ENCODE measurements at regions not wholly inside any gene's neighbourhood (a gene's known extent, or its start where the extent isn't known, plus 50 kb on each side); places are given as distances from the start of the nearest gene placed in this dataset.
"Not testable (repeated sequence)": the region's sequence is repeated elsewhere in the genome, so short reads cannot be mapped to it uniquely, and the experiment has no call there.

- no peaks in the 10 kb centered on the region for H3K9me3 ChIP-seq (ENCODE audit: control insufficient read depth in 2 of 3, insufficient read depth in 1 of 3, low read length in 3 of 3)
- TF ChIP-seq, protein P1, sequence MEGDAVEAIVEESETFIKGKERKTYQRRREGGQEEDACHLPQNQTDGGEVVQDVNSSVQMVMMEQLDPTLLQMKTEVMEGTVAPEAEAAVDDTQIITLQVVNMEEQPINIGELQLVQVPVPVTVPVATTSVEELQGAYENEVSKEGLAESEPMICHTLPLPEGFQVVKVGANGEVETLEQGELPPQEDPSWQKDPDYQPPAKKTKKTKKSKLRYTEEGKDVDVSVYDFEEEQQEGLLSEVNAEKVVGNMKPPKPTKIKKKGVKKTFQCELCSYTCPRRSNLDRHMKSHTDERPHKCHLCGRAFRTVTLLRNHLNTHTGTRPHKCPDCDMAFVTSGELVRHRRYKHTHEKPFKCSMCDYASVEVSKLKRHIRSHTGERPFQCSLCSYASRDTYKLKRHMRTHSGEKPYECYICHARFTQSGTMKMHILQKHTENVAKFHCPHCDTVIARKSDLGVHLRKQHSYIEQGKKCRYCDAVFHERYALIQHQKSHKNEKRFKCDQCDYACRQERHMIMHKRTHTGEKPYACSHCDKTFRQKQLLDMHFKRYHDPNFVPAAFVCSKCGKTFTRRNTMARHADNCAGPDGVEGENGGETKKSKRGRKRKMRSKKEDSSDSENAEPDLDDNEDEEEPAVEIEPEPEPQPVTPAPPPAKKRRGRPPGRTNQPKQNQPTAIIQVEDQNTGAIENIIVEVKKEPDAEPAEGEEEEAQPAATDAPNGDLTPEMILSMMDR (IDR thresholded peaks at IDR 0.05; ENCODE audit: borderline replicate concordance, extremely low read depth, insufficient read depth) = no peak
- H3K4me1 ChIP-seq (ENCODE audit: control insufficient read depth in 2 of 3, insufficient read depth in 2 of 3, low read depth in 1 of 3, low read length in 3 of 3) = no peaks in the 10 kb centered on the region
- DNase-seq (peak in 3 of 5 donors; percentile 10 to 41 (median 30)), FAIRE-seq (no peak)
- no peaks in the 10 kb centered on the region for H3K36me3 ChIP-seq (ENCODE audit: control insufficient read depth in 2 of 3, insufficient read depth in 3 of 3, low read length in 3 of 3)
- no peaks in the 10 kb centered on the region for H3K27me3 ChIP-seq (ENCODE audit: control insufficient read depth, insufficient read depth, low read length)
- H3K4me3 ChIP-seq (ENCODE audit: low read length in 3 of 3) = no peak overlapping the region
- no peak overlapping the region for H3K27ac ChIP-seq (ENCODE audit: low read depth in 2 of 2, low read length in 2 of 2)
- intact Hi-C loops (cut with DNase I) = no loop called here
- H3K9ac ChIP-seq (ENCODE audit: low read length in 3 of 3) = no peak overlapping the region
These were observed 245.0 kb upstream of the B3GAT1 start for GRCh38 chr11:134656861-134657540.

DNA sequence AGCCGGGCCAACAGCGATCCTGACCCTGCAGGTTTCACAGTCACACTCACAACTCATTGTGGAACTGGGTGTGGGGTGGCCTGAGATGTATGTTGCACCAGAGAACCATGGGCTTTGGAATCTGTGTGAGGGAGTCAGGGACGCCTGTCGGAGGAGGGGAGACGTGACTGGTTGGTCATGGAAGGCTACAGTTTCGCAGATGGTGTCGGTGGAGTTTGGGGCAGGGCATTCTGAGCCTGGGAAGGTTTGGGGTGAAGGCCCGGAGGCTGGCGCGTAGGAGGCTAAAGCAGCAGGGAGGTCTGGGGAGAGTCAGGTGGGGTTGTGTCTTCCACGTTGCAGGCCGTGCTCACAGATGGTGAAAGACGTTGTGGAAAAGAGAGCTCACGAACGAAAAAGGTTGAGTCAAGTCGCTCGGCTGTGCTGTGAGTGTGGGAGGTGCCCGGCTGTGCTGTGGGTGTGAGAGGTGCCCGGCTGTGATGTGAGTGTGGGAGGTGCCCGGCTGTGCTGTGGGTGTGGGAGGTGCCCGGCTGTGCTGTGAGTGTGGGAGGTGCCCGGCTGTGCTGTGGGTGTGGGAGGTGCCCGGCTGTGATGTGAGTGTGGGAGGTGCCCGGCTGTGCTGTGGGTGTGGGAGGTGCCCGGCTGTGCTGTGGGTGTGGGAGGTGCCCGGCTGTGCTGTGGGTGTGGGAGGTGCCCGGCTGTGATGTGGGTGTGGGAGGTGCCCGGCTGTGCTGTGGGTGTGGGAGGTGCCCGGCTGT, 244.2 kb upstream of the B3GAT1 start:
- H3K36me3 ChIP-seq (ENCODE audit: control insufficient read depth in 2 of 3, insufficient read depth in 3 of 3, low read length in 3 of 3); intact Hi-C loops (cut with DNase I); H3K9me3 ChIP-seq (ENCODE audit: control insufficient read depth in 2 of 3, insufficient read depth in 1 of 3, low read length in 3 of 3); FAIRE-seq; H3K4me3 ChIP-seq (ENCODE audit: low read length in 3 of 3); H3K27ac ChIP-seq (ENCODE audit: low read depth in 2 of 2, low read length in 2 of 2); H3K27me3 ChIP-seq (ENCODE audit: control insufficient read depth, insufficient read depth, low read length); H3K4me1 ChIP-seq (ENCODE audit: control insufficient read depth in 2 of 3, insufficient read depth in 2 of 3, low read depth in 1 of 3, low read length in 3 of 3); H3K9ac ChIP-seq (ENCODE audit: low read length in 3 of 3): not testable (repeated sequence)
- peak in 3 of 5 donors; percentile 10 to 49 (median 39) for DNase-seq

DNA sequence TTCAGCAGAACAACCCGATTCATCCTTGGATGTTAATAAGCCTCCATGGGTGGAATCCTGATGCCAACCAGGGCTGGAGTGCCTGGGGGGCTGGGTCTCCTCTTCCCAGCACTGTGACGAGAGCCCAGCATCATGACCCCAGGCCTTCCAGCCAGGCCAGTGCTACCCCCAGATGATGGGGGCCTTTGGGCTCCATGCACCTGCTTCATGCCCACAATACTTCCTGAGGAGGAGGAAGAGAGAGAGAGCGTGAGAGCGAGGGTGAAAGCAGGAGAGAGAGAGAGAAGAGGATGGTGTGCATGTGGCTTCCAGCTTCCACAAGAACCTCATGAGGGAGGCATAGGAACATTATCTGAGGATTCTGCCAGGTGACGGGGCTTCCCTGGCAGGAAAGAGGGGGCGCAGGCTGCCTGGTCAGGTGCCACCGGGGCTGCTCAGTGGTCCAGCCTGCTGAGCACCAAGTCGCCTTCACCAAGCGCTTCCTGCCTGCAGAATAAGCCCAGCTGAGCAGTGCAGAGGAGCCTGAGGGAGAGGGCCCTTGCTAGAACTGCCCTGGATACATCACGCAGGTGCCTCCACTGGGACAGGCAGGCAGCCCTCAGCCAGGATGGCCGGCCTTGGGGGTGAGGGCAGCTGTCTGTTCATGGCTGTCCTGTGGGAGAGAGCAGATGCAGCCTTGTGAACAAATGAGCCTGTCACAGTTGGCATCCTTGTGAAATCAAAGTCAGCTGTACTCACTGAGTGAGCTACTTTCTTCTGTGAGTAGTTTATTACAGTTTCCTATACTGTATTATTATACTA, 243.3 kb upstream of the B3GAT1 start:
- Histone ChIP-seq H3K9ac (ENCODE audit: low read length in 3 of 3) (no peak overlapping the region), H3K27me3 (ENCODE audit: control insufficient read depth, insufficient read depth, low read length) (no peaks in the 10 kb centered on the region), H3K4me3 (ENCODE audit: low read length in 3 of 3) (no peak overlapping the region), H3K27ac (ENCODE audit: low read depth in 2 of 2, low read length in 2 of 2) (no peak overlapping the region), H3K9me3 (ENCODE audit: control insufficient read depth in 2 of 3, insufficient read depth in 1 of 3, low read length in 3 of 3) (no peaks in the 10 kb centered on the region), H3K36me3 (ENCODE audit: control insufficient read depth in 2 of 3, insufficient read depth in 3 of 3, low read length in 3 of 3) (no peaks in the 10 kb centered on the region), H3K4me1 (ENCODE audit: control insufficient read depth in 2 of 3, insufficient read depth in 2 of 3, low read depth in 1 of 3, low read length in 3 of 3) (no peaks in the 10 kb centered on the region)
- TF ChIP-seq, protein P1 (IDR thresholded peaks at IDR 0.05; ENCODE audit: borderline replicate concordance, extremely low read depth, insufficient read depth) = no peak
- FAIRE-seq (no peak), DNase-seq (peak in 3 of 5 donors; percentile 11 to 37 (median 27))
- intact Hi-C loops (cut with DNase I) = no loop called here
